Trophoblast cell (in vitro differentiated cells and primary cell): ENCODE measurements at regions not wholly inside any gene's neighbourhood (a gene's known extent, or its start where the extent isn't known, plus 50 kb on each side); places are given as distances from the start of the nearest gene placed in this dataset.

Source experiments
- DNase-seq, 2 donors: peaks; one replicate each; pipeline ENCODE4 v3.0.0-alpha.2; 2016
- H2AFZ ChIP-seq: 2 replicates; pipeline ENCODE4 v1.6.1; 2013; ENCODE audit warnings: low read length, moderate library complexity, mild to moderate bottlenecking; ENCODE audit not compliant: insufficient read depth, poor library complexity
- H2AK5ac ChIP-seq: 2 replicates; pipeline ENCODE4 v1.6.1; 2013; ENCODE audit warnings: mild to moderate bottlenecking, low read length
- H2BK120ac ChIP-seq: 2 replicates; pipeline ENCODE4 v1.6.1; 2013; ENCODE audit warnings: low read length, mild to moderate bottlenecking, moderate library complexity; ENCODE audit not compliant: insufficient read depth, poor library complexity
- H2BK12ac ChIP-seq: 2 replicates; pipeline ENCODE4 v1.6.1; 2013; ENCODE audit warnings: mild to moderate bottlenecking, low read length, moderate library complexity
- H2BK5ac ChIP-seq: 2 replicates; pipeline ENCODE4 v1.6.1; 2013; ENCODE audit warnings: low read length, low read depth, moderate library complexity, mild to moderate bottlenecking; ENCODE audit not compliant: poor library complexity
- H3K14ac ChIP-seq: 2 replicates; pipeline ENCODE4 v1.6.1; 2013; ENCODE audit warnings: mild to moderate bottlenecking, low read length
- H3K18ac ChIP-seq: 2 replicates; pipeline ENCODE4 v1.6.1; 2013; ENCODE audit warnings: mild to moderate bottlenecking, low read length
- H3K23ac ChIP-seq: 2 replicates; pipeline ENCODE4 v1.6.1; 2013; ENCODE audit warnings: low read length
- H3K27ac ChIP-seq: 2 replicates; pipeline ENCODE4 v1.5.1; 2013; ENCODE audit warnings: low read depth, mild to moderate bottlenecking, inconsistent platforms, low read length, moderate library complexity
- H3K27me3 ChIP-seq: 2 replicates; pipeline ENCODE4 v1.6.1; 2013; ENCODE audit warnings: inconsistent platforms, mild to moderate bottlenecking, low read length, moderate library complexity; ENCODE audit not compliant: insufficient read depth
- H3K36me3 ChIP-seq, 2 experiments: 1 replicate in 1 of 2; 2 replicates in 1 of 2; pipeline ENCODE4 v1.6.1; 2013; ENCODE audit warnings: low read length in 2 of 2, mild to moderate bottlenecking in 2 of 2, moderate library complexity in 1 of 2; ENCODE audit not compliant: insufficient read depth in 2 of 2, control insufficient read depth in 1 of 2
- H3K4ac ChIP-seq: 2 replicates; pipeline ENCODE4 v1.6.1; 2013; ENCODE audit warnings: low read depth, mild to moderate bottlenecking, low read length, moderate library complexity
- H3K4me1 ChIP-seq, 2 experiments: 1 replicate in 1 of 2; 2 replicates in 1 of 2; pipeline ENCODE4 v1.6.1; 2013; ENCODE audit warnings: low read length in 2 of 2, mild to moderate bottlenecking in 2 of 2, moderate library complexity in 1 of 2; ENCODE audit not compliant: insufficient read depth in 2 of 2, control insufficient read depth in 1 of 2
- H3K4me2 ChIP-seq: 2 replicates; pipeline ENCODE4 v1.6.1; 2013; ENCODE audit warnings: inconsistent platforms, mild to moderate bottlenecking, low read length, moderate library complexity
- H3K4me3 ChIP-seq: 2 replicates; pipeline ENCODE4 v1.5.1; 2013; ENCODE audit warnings: mild to moderate bottlenecking, low read depth, low read length, inconsistent platforms
- H3K79me1 ChIP-seq: one replicate; pipeline ENCODE4 v1.6.1; 2013; ENCODE audit warnings: low read length
- H3K79me2 ChIP-seq: 2 replicates; pipeline ENCODE4 v1.6.1; 2013; ENCODE audit warnings: low read length, mild to moderate bottlenecking; ENCODE audit not compliant: control insufficient read depth, insufficient read depth, poor library complexity
- H3K9ac ChIP-seq: 2 replicates; pipeline ENCODE4 v1.6.1; 2013; ENCODE audit warnings: mild to moderate bottlenecking, low read length
- H3K9me3 ChIP-seq: 2 replicates; pipeline ENCODE4 v1.6.1; 2013; ENCODE audit warnings: low read depth, mild to moderate bottlenecking, control low read depth, inconsistent platforms, low read length; ENCODE audit not compliant: insufficient read depth
- H4K12ac ChIP-seq: 2 replicates; pipeline ENCODE4 v1.6.1; 2013; ENCODE audit warnings: low read depth, mild to moderate bottlenecking, low read length, moderate library complexity
- H4K8ac ChIP-seq: 2 replicates; pipeline ENCODE4 v1.6.1; 2013; ENCODE audit warnings: low read depth, mild to moderate bottlenecking, low read length, moderate library complexity
- H4K91ac ChIP-seq: one replicate; pipeline ENCODE4 v1.6.1; 2013; ENCODE audit warnings: low read depth, mild to moderate bottlenecking, low read length, moderate library complexity
- WGBS: extraction: QIAGEN DNeasy Blood & Tissue Kit; methylation state at CpG from one replicate; pipeline ENCODE4 v1.1.7; 2013; ENCODE audit warnings: missing lambda C conversion rate; ENCODE audit not compliant: insufficient read length, insufficient coverage; ENCODE audit errors: extremely low coverage; 5-methylcytosine and 5-hydroxymethylcytosine counted together

- Histone ChIP-seq H2BK5ac (no peak overlapping the region), H2AK5ac (no peak overlapping the region), H3K4me2 (no peak overlapping the region), H3K9ac (no peak overlapping the region), H2AFZ (no peak overlapping the region), H3K4me1 (no peaks in the 10 kb centered on the region), H4K12ac (no peak overlapping the region), H4K91ac (no peak overlapping the region), H4K8ac (no peak overlapping the region), H3K4me3 (no peak overlapping the region), H3K4ac (no peak overlapping the region), H3K27ac (no peak overlapping the region), H3K14ac (no peak overlapping the region), H3K79me2 (no peaks in the 10 kb centered on the region), H2BK12ac (no peak overlapping the region), H3K36me3 (no peaks in the 10 kb centered on the region), H3K9me3 (no peaks in the 10 kb centered on the region), H3K27me3 (no peaks in the 10 kb centered on the region), H3K79me1 (no peaks in the 10 kb centered on the region), H3K23ac (no peak overlapping the region), H3K18ac (no peak overlapping the region), H2BK120ac (no peak overlapping the region)
- WGBS = no CpG with 5 or more reads among the region's 7 CpGs
- DNase-seq = peak in 1 of 2 donors; percentile 52
Measured at GRCh38 chr13:47499358-47500150, 501.5 kb downstream of the SUCLA2 start.

DNA sequence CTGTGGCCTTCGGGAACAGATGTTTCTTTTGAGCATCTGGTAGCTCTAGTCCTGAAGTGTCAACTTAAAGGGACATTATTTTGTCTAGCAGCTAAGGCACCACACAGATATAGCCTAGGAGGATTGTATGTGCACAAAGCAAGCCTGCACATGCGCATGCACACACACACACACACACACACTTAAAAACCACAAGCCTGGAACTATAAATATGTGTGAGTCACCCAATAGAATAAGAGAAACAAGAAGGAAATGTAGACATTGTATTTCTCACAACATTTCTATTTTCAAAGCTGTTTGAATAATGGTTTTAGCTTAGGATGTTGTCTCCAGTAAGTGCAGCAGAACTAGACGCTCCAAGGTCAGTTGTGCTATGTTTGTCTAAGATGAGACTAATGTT, 516.5 kb downstream of the SUCLA2 start:
- Histone ChIP-seq H3K4me2 (no peak overlapping the region), H2BK120ac (no peak overlapping the region), H3K36me3 (no peaks in the 10 kb centered on the region), H3K4me3 (no peak overlapping the region), H4K8ac (no peak overlapping the region), H3K23ac (no peak overlapping the region), H3K4ac (no peak overlapping the region), H3K9ac (no peak overlapping the region), H3K79me1 (no peaks in the 10 kb centered on the region), H4K91ac (no peak overlapping the region), H3K79me2 (no peaks in the 10 kb centered on the region), H3K27ac (no peak overlapping the region), H3K4me1 (no peaks in the 10 kb centered on the region), H2AK5ac (no peak overlapping the region), H2BK12ac (no peak overlapping the region), H3K27me3 (no peaks in the 10 kb centered on the region), H2BK5ac (no peak overlapping the region), H3K14ac (no peak overlapping the region), H4K12ac (no peak overlapping the region), H3K9me3 (no peaks in the 10 kb centered on the region), H3K18ac (no peak overlapping the region), H2AFZ (no peak overlapping the region)
- no peak for DNase-seq
- WGBS = no CpG with 5 or more reads among the region's 3 CpGs

- H2BK120ac ChIP-seq = no peak overlapping the region
- no peaks in the 10 kb centered on the region for H3K79me2 ChIP-seq
- H3K9me3 ChIP-seq = no peaks in the 10 kb centered on the region
- H3K79me1 ChIP-seq = no peaks in the 10 kb centered on the region
- H3K27ac ChIP-seq = no peak overlapping the region
- no peak overlapping the region for H3K4me3 ChIP-seq
- H2AK5ac ChIP-seq = no peak overlapping the region
- H3K9ac ChIP-seq = no peak overlapping the region
- no peak overlapping the region for H2AFZ ChIP-seq
- H4K8ac ChIP-seq = no peak overlapping the region
- DNase-seq = peak in 1 of 2 donors; percentile 66
- no peak overlapping the region for H2BK5ac ChIP-seq
- H3K14ac ChIP-seq = no peak overlapping the region
- H4K12ac ChIP-seq = no peak overlapping the region
- no peak overlapping the region for H4K91ac ChIP-seq
- H3K4me1 ChIP-seq = no peaks in the 10 kb centered on the region
- no peaks in the 10 kb centered on the region for H3K27me3 ChIP-seq
- H3K4ac ChIP-seq = no peak overlapping the region
- H2BK12ac ChIP-seq = no peak overlapping the region
- no peak overlapping the region for H3K4me2 ChIP-seq
- H3K36me3 ChIP-seq = no peaks in the 10 kb centered on the region
- no peak overlapping the region for H3K18ac ChIP-seq
- no peak overlapping the region for H3K23ac ChIP-seq
Measured at GRCh38 chr13:47481536-47481935, 519.5 kb downstream of the SUCLA2 start.

DNA sequence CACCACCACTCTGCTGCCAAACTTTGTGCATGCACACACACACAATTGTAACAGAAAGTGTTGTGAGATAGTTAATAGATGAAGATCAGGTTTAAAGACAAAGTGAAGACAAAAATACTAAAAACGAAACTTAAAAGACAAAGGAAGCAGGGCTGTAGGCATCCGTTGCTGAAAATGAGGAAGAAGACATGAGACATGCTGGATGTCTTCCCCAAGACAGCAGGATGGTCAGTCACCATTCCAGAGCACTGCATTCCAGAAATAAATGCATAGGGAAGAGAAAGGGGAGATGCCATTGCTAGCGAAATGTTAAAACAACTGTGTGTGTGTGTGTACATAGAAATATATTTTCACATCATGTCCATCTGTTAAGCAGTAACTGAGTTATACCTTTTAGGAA, 520.1 kb downstream of the SUCLA2 start:
- Histone ChIP-seq H2BK12ac (no peak overlapping the region), H2BK5ac (no peak overlapping the region), H3K79me2 (no peaks in the 10 kb centered on the region), H3K9me3 (no peaks in the 10 kb centered on the region), H4K12ac (no peak overlapping the region), H3K36me3 (no peaks in the 10 kb centered on the region), H2AFZ (no peak overlapping the region), H3K14ac (no peak overlapping the region), H3K27ac (no peak overlapping the region), H3K9ac (no peak overlapping the region), H3K4me1 (no peaks in the 10 kb centered on the region), H3K4me3 (no peak overlapping the region), H3K4me2 (no peak overlapping the region), H3K18ac (no peak overlapping the region), H3K27me3 (no peaks in the 10 kb centered on the region), H3K23ac (no peak overlapping the region), H2BK120ac (no peak overlapping the region), H4K91ac (no peak overlapping the region), H2AK5ac (no peak overlapping the region), H3K79me1 (no peaks in the 10 kb centered on the region), H4K8ac (no peak overlapping the region), H3K4ac (no peak overlapping the region)
- DNase-seq = peak in 1 of 2 donors; percentile 38
- no CpG with 5 or more reads among the region's 3 CpGs for WGBS
